Gastrocnemius medialis (tissue), 4 donors: ENCODE measurements at regions not wholly inside any gene's neighbourhood (a gene's known extent, or its start where the extent isn't known, plus 50 kb on each side); places are given as distances from the start of the nearest gene placed in this dataset.

Experiments
- ATAC-seq, 2 donors: fragments of 150-250 bp; one replicate each; pipeline ENCODE4 v1.9.1; 2016
- DNase-seq, 2 donors: peaks; one replicate each; pipeline ENCODE4 v3.0.0-alpha.2; 2019
- H3K27ac ChIP-seq, 4 donors: fragments of 200-600 bp; sonication (generic); 1 replicate in 1 of 4; 2 replicates in 3 of 4; pipeline ENCODE4 v1.5.1; 2016 to 2018; ENCODE audit warnings: mild to moderate bottlenecking in 2 of 4, moderate library complexity in 1 of 4
- H3K27me3 ChIP-seq, 3 donors: fragments of 200-600 bp; sonication (generic) in 2 of 3; 1 replicate in 1 of 3; 2 replicates in 2 of 3; pipeline versions ENCODE4 v1.5.1 to v1.6.0; 2016 to 2019; ENCODE audit warnings: mild to moderate bottlenecking in 1 of 3, moderate library complexity in 1 of 3
- H3K36me3 ChIP-seq, 2 donors: fragments of 200-600 bp; sonication (generic) in 1 of 2; one replicate each; pipeline ENCODE4 v1.5.1; 2017 to 2018
- H3K4me1 ChIP-seq, 2 donors: fragments of 200-600 bp; sonication (generic) in 1 of 2; one replicate each; pipeline ENCODE4 v1.5.1; 2016 to 2017; ENCODE audit warnings: mild to moderate bottlenecking in 2 of 2
- H3K4me3 ChIP-seq, 4 donors: fragments of 200-600 bp; sonication (generic) in 3 of 4; 1 replicate in 1 of 4; 2 replicates in 3 of 4; pipeline ENCODE4 v1.5.1; 2016 to 2019; ENCODE audit warnings: mild to moderate bottlenecking in 2 of 4
- H3K9me3 ChIP-seq, 3 donors: fragments of 200-600 bp; sonication (generic) in 2 of 3; 1 replicate in 1 of 3; 2 replicates in 2 of 3; pipeline ENCODE4 v1.5.1; 2016 to 2019
- POLR2A ChIP-seq, 2 donors: fragments of 450-650 bp; IDR thresholded peaks; one replicate each; pipeline ENCODE4 v1.6.1; 2017; ENCODE audit warnings: antibody characterized with exemption in 2 of 2, mild to moderate bottlenecking in 2 of 2, moderate library complexity in 2 of 2
- in situ Hi-C, 4 donors: fragments of 200-750 bp; cut with MboI; loops; one replicate each; pipeline versions ENCODE4 v1.15.0 to v1.8.0; 2017; ENCODE audit warnings: low sequenced_read_pairs in 4 of 4
- intact Hi-C: fragments of 100-400 bp; cut with DNase I; formaldehyde crosslinking; loops from one replicate; pipeline ENCODE4 v1.15.1; 2023; ENCODE audit warnings: low total_unique reads
- TF ChIP-seq, protein P1 (sequence below), 5 experiments: fragments of 450-650 bp in 3 of 5; fragments of 200-600 bp in 2 of 5; sonication (generic) in 2 of 5; IDR thresholded peaks in 4 of 5; conservative IDR thresholded peaks in 1 of 5; 1 replicate in 4 of 5; 2 replicates in 1 of 5; pipeline ENCODE4 v1.5.1; 2016 to 2019; ENCODE audit warnings: antibody characterized with exemption in 5 of 5, mild to moderate bottlenecking in 3 of 5, moderate library complexity in 3 of 5

DNA sequence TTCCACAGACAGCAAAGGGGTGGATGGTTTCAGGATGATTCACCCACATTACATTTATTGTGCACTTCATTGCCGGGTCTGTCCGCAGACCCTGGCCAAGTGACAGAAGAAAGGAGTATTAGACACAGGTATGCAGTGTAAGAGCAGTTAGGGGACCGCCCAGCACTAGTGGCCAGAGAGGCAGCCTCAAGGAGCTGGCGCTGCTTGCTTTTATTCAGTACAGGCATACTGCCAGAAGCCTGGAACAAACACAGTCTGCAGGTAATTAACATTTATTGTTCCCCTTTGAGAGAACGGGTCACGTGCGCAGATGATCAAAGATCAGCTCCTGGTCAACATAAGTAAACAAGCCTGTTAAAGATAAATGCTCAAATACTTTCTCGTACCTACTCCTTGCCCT, 1639.0 kb upstream of the IGFBP7 start:
- intact Hi-C loops (no loop called here), in situ Hi-C loops (no loop called here)
- Histone ChIP-seq H3K27me3 (no peaks in the 10 kb centered on the region), H3K4me1 (no peaks in the 10 kb centered on the region), H3K9me3 (no peaks in the 10 kb centered on the region), H3K4me3 (no peak overlapping the region), H3K36me3 (no peaks in the 10 kb centered on the region), H3K27ac (no peak overlapping the region)
- TF ChIP-seq, protein P1, sequence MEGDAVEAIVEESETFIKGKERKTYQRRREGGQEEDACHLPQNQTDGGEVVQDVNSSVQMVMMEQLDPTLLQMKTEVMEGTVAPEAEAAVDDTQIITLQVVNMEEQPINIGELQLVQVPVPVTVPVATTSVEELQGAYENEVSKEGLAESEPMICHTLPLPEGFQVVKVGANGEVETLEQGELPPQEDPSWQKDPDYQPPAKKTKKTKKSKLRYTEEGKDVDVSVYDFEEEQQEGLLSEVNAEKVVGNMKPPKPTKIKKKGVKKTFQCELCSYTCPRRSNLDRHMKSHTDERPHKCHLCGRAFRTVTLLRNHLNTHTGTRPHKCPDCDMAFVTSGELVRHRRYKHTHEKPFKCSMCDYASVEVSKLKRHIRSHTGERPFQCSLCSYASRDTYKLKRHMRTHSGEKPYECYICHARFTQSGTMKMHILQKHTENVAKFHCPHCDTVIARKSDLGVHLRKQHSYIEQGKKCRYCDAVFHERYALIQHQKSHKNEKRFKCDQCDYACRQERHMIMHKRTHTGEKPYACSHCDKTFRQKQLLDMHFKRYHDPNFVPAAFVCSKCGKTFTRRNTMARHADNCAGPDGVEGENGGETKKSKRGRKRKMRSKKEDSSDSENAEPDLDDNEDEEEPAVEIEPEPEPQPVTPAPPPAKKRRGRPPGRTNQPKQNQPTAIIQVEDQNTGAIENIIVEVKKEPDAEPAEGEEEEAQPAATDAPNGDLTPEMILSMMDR (IDR thresholded peaks at IDR 0.05 in 4 of 5, conservative IDR thresholded peaks at IDR 0.05 in 1 of 5) = no peak
- TF ChIP-seq POLR2A (IDR thresholded peaks at IDR 0.05) = no peak
- no peak for ATAC-seq
- no peak for DNase-seq

DNA sequence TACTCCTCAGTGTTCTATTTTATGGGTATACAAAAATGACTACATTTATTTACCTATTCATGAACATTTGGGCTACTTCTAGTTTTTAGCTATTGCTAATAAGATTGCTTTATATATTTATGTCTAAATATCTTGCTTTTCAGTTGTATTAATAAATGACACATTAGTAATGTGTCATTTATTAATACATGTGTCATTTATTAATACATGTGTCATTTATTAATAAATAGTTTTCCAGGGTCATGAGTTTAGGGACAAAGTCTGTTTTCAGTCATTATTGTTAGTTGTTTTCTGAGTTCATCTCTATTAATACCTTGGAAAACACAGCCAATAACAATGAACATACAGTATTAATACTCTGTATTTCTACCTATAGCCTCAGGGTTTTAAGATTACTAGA, 1630.7 kb upstream of the IGFBP7 start:
- in situ Hi-C loops (no loop called here), intact Hi-C loops (no loop called here)
- Histone ChIP-seq H3K4me3 (no peak overlapping the region), H3K9me3 (peaks cover 0 to 3% (median 0%) of the 10 kb centered on the region in 3 donors), H3K27ac (no peak overlapping the region), H3K4me1 (no peaks in the 10 kb centered on the region), H3K27me3 (no peaks in the 10 kb centered on the region), H3K36me3 (no peaks in the 10 kb centered on the region)
- TF ChIP-seq POLR2A (IDR thresholded peaks at IDR 0.05) = no peak
- TF ChIP-seq, protein P1 (IDR thresholded peaks at IDR 0.05 in 4 of 5, conservative IDR thresholded peaks at IDR 0.05 in 1 of 5) = no peak
- ATAC-seq = no peak
- DNase-seq = no peak

DNA sequence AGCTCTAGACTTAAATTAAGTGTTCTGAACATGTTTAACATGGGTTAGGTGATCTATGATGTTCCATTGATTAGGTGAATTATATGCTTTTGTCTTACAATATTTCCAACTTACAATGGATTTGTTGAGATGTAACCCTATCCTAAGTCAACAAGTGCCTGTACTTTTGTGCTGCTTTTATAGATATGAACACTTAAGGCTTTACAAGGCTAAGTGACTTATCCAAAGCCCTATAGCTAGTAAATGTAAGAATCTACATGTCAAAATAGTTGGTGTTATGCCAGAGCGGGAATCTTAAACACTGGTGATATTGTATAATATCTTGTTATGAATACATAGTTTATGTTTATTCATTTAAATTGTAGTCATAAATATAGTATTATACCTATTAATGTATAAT, 1629.1 kb upstream of the IGFBP7 start:
- in situ Hi-C loops = no loop called here
- H3K27ac ChIP-seq = no peak overlapping the region
- no peaks in the 10 kb centered on the region for H3K4me1 ChIP-seq
- H3K9me3 ChIP-seq = peaks cover 0 to 3% (median 0%) of the 10 kb centered on the region in 3 donors
- intact Hi-C loops = no loop called here
- H3K27me3 ChIP-seq = no peaks in the 10 kb centered on the region
- DNase-seq (no peak), ATAC-seq (no peak)
- no peaks in the 10 kb centered on the region for H3K36me3 ChIP-seq
- no peak overlapping the region for H3K4me3 ChIP-seq
- TF ChIP-seq, protein P1 (IDR thresholded peaks at IDR 0.05 in 4 of 5, conservative IDR thresholded peaks at IDR 0.05 in 1 of 5) = no peak
- TF ChIP-seq POLR2A (IDR thresholded peaks at IDR 0.05) = no peak

DNA sequence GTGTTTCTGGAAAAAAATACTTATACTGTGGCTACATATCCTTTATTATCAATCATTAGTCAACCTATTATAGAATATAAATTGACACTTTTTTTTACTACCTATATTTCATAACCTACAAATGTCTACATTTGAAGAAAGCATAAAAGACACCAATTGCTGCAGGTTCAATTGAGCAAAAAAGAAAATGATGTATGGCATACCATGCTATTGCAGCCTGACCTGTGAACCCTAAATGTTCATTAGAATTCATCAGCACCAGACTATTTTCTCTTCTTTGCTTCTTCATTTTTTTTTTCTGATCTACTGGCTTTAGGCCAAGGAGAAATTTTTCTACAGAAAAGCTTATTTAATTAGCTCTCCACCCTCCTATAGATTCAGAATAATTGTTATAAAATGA, 1628.2 kb upstream of the IGFBP7 start:
- H3K36me3 ChIP-seq = no peaks in the 10 kb centered on the region
- H3K27me3 ChIP-seq = no peaks in the 10 kb centered on the region
- peaks cover 0 to 3% (median 0%) of the 10 kb centered on the region in 3 donors for H3K9me3 ChIP-seq
- intact Hi-C loops (no loop called here), in situ Hi-C loops (no loop called here)
- H3K4me1 ChIP-seq = no peaks in the 10 kb centered on the region
- TF ChIP-seq, protein P1 (IDR thresholded peaks at IDR 0.05 in 4 of 5, conservative IDR thresholded peaks at IDR 0.05 in 1 of 5) = no peak
- TF ChIP-seq POLR2A (IDR thresholded peaks at IDR 0.05) = no peak
- no peak overlapping the region for H3K27ac ChIP-seq
- ATAC-seq (no peak), DNase-seq (no peak)
- no peak overlapping the region for H3K4me3 ChIP-seq

DNA sequence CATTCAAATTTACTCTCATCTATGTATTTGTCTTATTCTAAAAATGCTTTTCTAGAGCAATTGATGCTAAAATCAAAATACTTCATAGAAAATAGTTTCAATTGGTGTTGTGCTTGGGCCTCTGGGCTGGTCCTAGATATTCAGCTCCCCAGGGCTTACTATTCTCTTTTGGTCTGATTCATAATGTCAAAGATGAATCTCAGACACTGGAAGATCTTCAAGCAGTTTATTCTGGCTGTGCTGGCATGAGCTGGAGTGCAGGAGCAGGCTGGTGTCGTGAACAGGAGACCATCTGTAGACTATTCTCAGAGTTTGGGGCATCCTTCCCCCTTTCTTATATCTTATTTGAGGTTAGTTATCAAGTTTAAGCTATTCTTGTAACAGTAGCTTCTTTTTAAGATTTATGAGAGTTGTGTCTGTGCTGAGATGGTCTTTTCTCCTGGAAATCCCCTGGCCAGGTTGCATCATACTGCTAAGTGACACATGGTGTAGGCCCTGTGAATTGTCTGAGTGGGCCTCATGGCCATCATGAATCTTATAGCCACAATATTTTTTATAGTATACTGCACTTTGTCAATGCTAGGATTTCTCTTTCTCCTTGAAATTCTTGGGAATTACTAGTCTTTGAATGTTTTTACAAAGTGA, 1624.0 kb upstream of the IGFBP7 start:
- no peak overlapping the region for H3K4me3 ChIP-seq
- in situ Hi-C loops (no loop called here), intact Hi-C loops (no loop called here)
- H3K36me3 ChIP-seq = no peaks in the 10 kb centered on the region
- TF ChIP-seq, protein P1 (IDR thresholded peaks at IDR 0.05 in 4 of 5, conservative IDR thresholded peaks at IDR 0.05 in 1 of 5) = no peak
- no peak for TF ChIP-seq POLR2A (IDR thresholded peaks at IDR 0.05)
- H3K27me3 ChIP-seq = no peaks in the 10 kb centered on the region
- H3K27ac ChIP-seq = no peak overlapping the region
- no peaks in the 10 kb centered on the region for H3K9me3 ChIP-seq
- ATAC-seq (no peak), DNase-seq (no peak)
- no peaks in the 10 kb centered on the region for H3K4me1 ChIP-seq
